ENCODE measurements at regions not wholly inside any gene's neighbourhood (a gene's known extent, or its start where the extent isn't known, plus 50 kb on each side); places are given as distances from the start of the nearest gene placed in this dataset.

GRCh38 chr12:91579516-91580263 lies 397.1 kb upstream of the DCN start:
- DNase-seq (ENCODE audit: low spot score), result no peak

GRCh38 chr12:91577586-91578539 lies 395.2 kb upstream of the DCN start:
- no peak for DNase-seq (ENCODE audit: low spot score)

- no peak for DNase-seq (ENCODE audit: low spot score)
Measured at GRCh38 chr12:91576432-91576831, 393.8 kb upstream of the DCN start.

GRCh38 chr12:91575630-91576029 lies 393.0 kb upstream of the DCN start:
- DNase-seq (ENCODE audit: low spot score), result no peak

- no peak for DNase-seq (ENCODE audit: low spot score)
Measured at GRCh38 chr12:91574975-91575374, 392.4 kb upstream of the DCN start.

GRCh38 chr12:91574391-91574790 lies 391.8 kb upstream of the DCN start:
- DNase-seq (ENCODE audit: low spot score), result no peak

- DNase-seq (ENCODE audit: low spot score), result no peak
Measured at GRCh38 chr12:91572869-91573268, 390.3 kb upstream of the DCN start.

GRCh38 chr12:91567100-91567485 lies 384.5 kb upstream of the DCN start:
- DNase-seq (ENCODE audit: low spot score), result no peak

- DNase-seq (ENCODE audit: low spot score), result no peak
Measured at GRCh38 chr12:91566328-91567099, 383.9 kb upstream of the DCN start.

- DNase-seq (ENCODE audit: low spot score), result no peak
Measured at GRCh38 chr12:91565846-91566245, 383.2 kb upstream of the DCN start.

GRCh38 chr12:91565246-91565645 lies 382.6 kb upstream of the DCN start:
- no peak for DNase-seq (ENCODE audit: low spot score)

GRCh38 chr12:91563011-91563765 lies 380.6 kb upstream of the DCN start:
- DNase-seq (ENCODE audit: low spot score), result no peak

GRCh38 chr12:91562476-91562875 lies 379.9 kb upstream of the DCN start:
- no peak for DNase-seq (ENCODE audit: low spot score)

GRCh38 chr12:91561958-91562325 lies 379.3 kb upstream of the DCN start:
- no peak for DNase-seq (ENCODE audit: low spot score)

- DNase-seq (ENCODE audit: low spot score), result no peak
Measured at GRCh38 chr12:91561301-91561957, 378.8 kb upstream of the DCN start.

GRCh38 chr12:91556909-91557308 lies 374.3 kb upstream of the DCN start:
- no peak for DNase-seq (ENCODE audit: low spot score)

GRCh38 chr12:91555436-91556415 lies 373.1 kb upstream of the DCN start:
- no peak for DNase-seq (ENCODE audit: low spot score)

- DNase-seq (ENCODE audit: low spot score), result no peak
Measured at GRCh38 chr12:91551927-91552326, 369.3 kb upstream of the DCN start.

GRCh38 chr12:91551242-91551641 lies 368.6 kb upstream of the DCN start:
- no peak for DNase-seq (ENCODE audit: low spot score)

GRCh38 chr12:91542666-91543065 lies 360.0 kb upstream of the DCN start:
- no peak for DNase-seq (ENCODE audit: low spot score)
